SU-DHL-6 (cell line): ENCODE measurements at regions not wholly inside any gene's neighbourhood (a gene's known extent, or its start where the extent isn't known, plus 50 kb on each side); places are given as distances from the start of the nearest gene placed in this dataset.

Experiments
- CTCF ChIP-seq: fragments of 200-600 bp; sonication (generic); IDR thresholded peaks from one replicate; pipeline ENCODE4 v1.5.1; 2017; ENCODE audit warnings: antibody characterized with exemption, mild to moderate bottlenecking, low read length, moderate library complexity; ENCODE audit not compliant: insufficient read depth, poor library complexity, severe bottlenecking
- EZH2phosphoT487 ChIP-seq: fragments of 200-600 bp; sonication (generic), shearing (Covaris generic); conservative IDR thresholded peaks from 2 replicates; pipeline ENCODE4 v1.6.1; 2018; ENCODE audit warnings: mild to moderate bottlenecking, antibody characterized with exemption, low read length, moderate library complexity, mixed read lengths

- TF ChIP-seq CTCF, result no peak
- no peak for TF ChIP-seq EZH2phosphoT487
These were observed 60.7 kb upstream of the IFNE start for GRCh38 chr9:21542787-21543186.
